ES-I3 (cell line): ENCODE measurements at regions not wholly inside any gene's neighbourhood (a gene's known extent, or its start where the extent isn't known, plus 50 kb on each side); places are given as distances from the start of the nearest gene placed in this dataset.

Experiments used
- H3K36me3 ChIP-seq: 2 replicates; pipeline ENCODE4 v1.6.1; 2013; ENCODE audit warnings: mild to moderate bottlenecking, low read length, control low read depth, moderate library complexity; ENCODE audit not compliant: insufficient read depth
- H3K4me1 ChIP-seq: 2 replicates; pipeline ENCODE4 v1.6.1; 2013; ENCODE audit warnings: mild to moderate bottlenecking, control low read depth, low read length; ENCODE audit not compliant: insufficient read depth
- H3K9ac ChIP-seq: 2 replicates; pipeline ENCODE4 v1.6.1; 2013; ENCODE audit warnings: low read depth, mild to moderate bottlenecking, low read length, moderate library complexity
- H3K9me3 ChIP-seq: 2 replicates; pipeline ENCODE4 v1.6.1; 2013; ENCODE audit warnings: mild to moderate bottlenecking, low read length, moderate library complexity; ENCODE audit not compliant: control insufficient read depth, insufficient read depth

GRCh38 chr3:124570232-124570631 is 160.0 kb upstream of the UMPS start:
- Histone ChIP-seq H3K4me1 (no peaks in the 10 kb centered on the region), H3K36me3 (no peaks in the 10 kb centered on the region), H3K9me3 (no peaks in the 10 kb centered on the region), H3K9ac (no peak overlapping the region)

- no peaks in the 10 kb centered on the region for H3K9me3 ChIP-seq
- H3K9ac ChIP-seq: no peak overlapping the region
- H3K4me1 ChIP-seq: no peaks in the 10 kb centered on the region
- H3K36me3 ChIP-seq: no peaks in the 10 kb centered on the region
These were observed 157.3 kb upstream of the UMPS start for GRCh38 chr3:124572851-124573405.

- H3K36me3 ChIP-seq: no peaks in the 10 kb centered on the region
- H3K9ac ChIP-seq: no peak overlapping the region
- no peaks in the 10 kb centered on the region for H3K9me3 ChIP-seq
- no peaks in the 10 kb centered on the region for H3K4me1 ChIP-seq
These were observed 156.2 kb upstream of the UMPS start for GRCh38 chr3:124574012-124574411.

GRCh38 chr3:124576565-124577493 is 153.4 kb upstream of the UMPS start:
- Histone ChIP-seq H3K9ac (no peak overlapping the region), H3K9me3 (no peaks in the 10 kb centered on the region), H3K4me1 (no peaks in the 10 kb centered on the region), H3K36me3 (no peaks in the 10 kb centered on the region)

- H3K9me3 ChIP-seq: no peaks in the 10 kb centered on the region
- no peaks in the 10 kb centered on the region for H3K4me1 ChIP-seq
- H3K9ac ChIP-seq: no peak overlapping the region
- no peaks in the 10 kb centered on the region for H3K36me3 ChIP-seq
These were observed 152.6 kb upstream of the UMPS start for GRCh38 chr3:124577494-124578167.

GRCh38 chr3:124579641-124580040 is 150.6 kb upstream of the UMPS start:
- H3K9me3 ChIP-seq: no peaks in the 10 kb centered on the region
- H3K4me1 ChIP-seq: no peaks in the 10 kb centered on the region
- no peaks in the 10 kb centered on the region for H3K36me3 ChIP-seq
- H3K9ac ChIP-seq: no peak overlapping the region

- no peaks in the 10 kb centered on the region for H3K36me3 ChIP-seq
- peaks cover 13% of the 10 kb centered on the region for H3K4me1 ChIP-seq
- no peaks in the 10 kb centered on the region for H3K9me3 ChIP-seq
- no peak overlapping the region for H3K9ac ChIP-seq
These were observed 148.1 kb upstream of the UMPS start for GRCh38 chr3:124582196-124582595.

- peaks cover 15% of the 10 kb centered on the region for H3K4me1 ChIP-seq
- H3K9me3 ChIP-seq: no peaks in the 10 kb centered on the region
- H3K36me3 ChIP-seq: no peaks in the 10 kb centered on the region
- no peak overlapping the region for H3K9ac ChIP-seq
These were observed 147.4 kb upstream of the UMPS start for GRCh38 chr3:124582621-124583395.

GRCh38 chr3:124584245-124584551 is 146.1 kb upstream of the UMPS start:
- H3K4me1 ChIP-seq: peaks cover 15% of the 10 kb centered on the region
- H3K9ac ChIP-seq: peak overlapping the region; percentile 53; the same call in 1 of the 2 replicates
- no peaks in the 10 kb centered on the region for H3K36me3 ChIP-seq
- H3K9me3 ChIP-seq: no peaks in the 10 kb centered on the region

- H3K36me3 ChIP-seq: no peaks in the 10 kb centered on the region
- H3K9ac ChIP-seq: peak overlapping the region; percentile 53; the same call in 1 of the 2 replicates
- no peaks in the 10 kb centered on the region for H3K9me3 ChIP-seq
- peaks cover 15% of the 10 kb centered on the region for H3K4me1 ChIP-seq
These were observed 145.5 kb upstream of the UMPS start for GRCh38 chr3:124584552-124585391.

- Histone ChIP-seq H3K36me3 (no peaks in the 10 kb centered on the region), H3K9me3 (no peaks in the 10 kb centered on the region), H3K4me1 (peaks cover 15% of the 10 kb centered on the region), H3K9ac (peak overlapping the region; percentile 53; the same call in 1 of the 2 replicates)
These were observed 143.9 kb upstream of the UMPS start for GRCh38 chr3:124586126-124587052.

GRCh38 chr3:124587053-124587408 is 143.2 kb upstream of the UMPS start:
- Histone ChIP-seq H3K4me1 (peaks cover 15% of the 10 kb centered on the region), H3K9me3 (no peaks in the 10 kb centered on the region), H3K9ac (no peak overlapping the region; the same call in 1 of the 2 replicates), H3K36me3 (no peaks in the 10 kb centered on the region)

GRCh38 chr3:124588036-124588435 is 142.2 kb upstream of the UMPS start:
- no peaks in the 10 kb centered on the region for H3K36me3 ChIP-seq
- no peak overlapping the region for H3K9ac ChIP-seq
- peaks cover 16% of the 10 kb centered on the region for H3K4me1 ChIP-seq
- no peaks in the 10 kb centered on the region for H3K9me3 ChIP-seq
